Osteocyte (in vitro differentiated cells): ENCODE measurements at regions not wholly inside any gene's neighbourhood (a gene's known extent, or its start where the extent isn't known, plus 50 kb on each side); places are given as distances from the start of the nearest gene placed in this dataset.

ENCODE experiments used
- DNase-seq: peaks from one replicate; pipeline ENCODE4 v3.0.0; 2021; ENCODE audit warnings: mixed read lengths; ENCODE audit not compliant: unreplicated experiment; ENCODE audit errors: extremely low spot score
- H3K27ac Mint-ChIP-seq: one replicate; pipeline ENCODE4 v1.8.0; 2021; ENCODE audit warnings: mild to moderate bottlenecking, mixed read lengths; ENCODE audit not compliant: unreplicated experiment
- H3K27me3 Mint-ChIP-seq: one replicate; pipeline ENCODE4 v1.8.0; 2021; ENCODE audit warnings: mixed read lengths; ENCODE audit not compliant: unreplicated experiment
- H3K36me3 Mint-ChIP-seq: one replicate; pipeline ENCODE4 v1.8.0; 2021; ENCODE audit warnings: mixed read lengths; ENCODE audit not compliant: unreplicated experiment
- H3K4me1 Mint-ChIP-seq: one replicate; pipeline ENCODE4 v1.8.0; 2021; ENCODE audit warnings: mixed read lengths; ENCODE audit not compliant: unreplicated experiment
- H3K4me3 Mint-ChIP-seq: one replicate; pipeline ENCODE4 v1.8.0; 2021; ENCODE audit warnings: mild to moderate bottlenecking, moderate library complexity, mixed read lengths; ENCODE audit not compliant: unreplicated experiment
- H3K9me3 Mint-ChIP-seq: one replicate; pipeline ENCODE4 v1.8.0; 2021; ENCODE audit warnings: mixed read lengths; ENCODE audit not compliant: unreplicated experiment
- TF ChIP-seq, protein P1 (sequence below): fragments of 200-600 bp; sonication (generic); IDR thresholded peaks from 2 replicates; pipeline ENCODE4 v1.5.0; 2021; ENCODE audit warnings: antibody characterized with exemption, mild to moderate bottlenecking, moderate library complexity

DNA sequence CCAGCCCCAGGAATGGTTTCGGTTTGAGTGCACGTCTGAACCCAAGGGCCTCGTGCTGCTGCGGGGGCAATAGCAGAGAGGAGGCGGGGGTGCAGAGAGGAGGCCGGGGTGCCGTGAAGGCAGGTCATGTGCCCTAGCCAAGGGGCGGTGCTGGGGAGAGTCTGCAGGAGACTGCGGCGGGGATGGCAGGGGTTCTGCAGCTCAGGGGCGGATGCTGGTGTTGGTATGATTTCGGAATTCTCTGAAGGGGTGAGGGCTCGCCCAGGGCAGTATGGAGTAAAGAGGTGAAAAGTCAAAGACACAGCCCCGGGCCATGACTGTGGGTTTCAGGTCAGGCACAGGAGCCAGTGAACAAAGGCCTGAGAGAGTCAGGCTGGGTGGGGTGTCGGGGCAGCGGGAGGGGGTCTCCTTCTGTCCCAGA lies 186.5 kb upstream of the HDAC4 start:
- H3K4me3 Mint-ChIP-seq = no peak overlapping the region
- peaks cover 19% of the 10 kb centered on the region for H3K9me3 Mint-ChIP-seq
- H3K27ac Mint-ChIP-seq = no peak overlapping the region
- no peaks in the 10 kb centered on the region for H3K27me3 Mint-ChIP-seq
- no peaks in the 10 kb centered on the region for H3K36me3 Mint-ChIP-seq
- TF ChIP-seq, protein P1, sequence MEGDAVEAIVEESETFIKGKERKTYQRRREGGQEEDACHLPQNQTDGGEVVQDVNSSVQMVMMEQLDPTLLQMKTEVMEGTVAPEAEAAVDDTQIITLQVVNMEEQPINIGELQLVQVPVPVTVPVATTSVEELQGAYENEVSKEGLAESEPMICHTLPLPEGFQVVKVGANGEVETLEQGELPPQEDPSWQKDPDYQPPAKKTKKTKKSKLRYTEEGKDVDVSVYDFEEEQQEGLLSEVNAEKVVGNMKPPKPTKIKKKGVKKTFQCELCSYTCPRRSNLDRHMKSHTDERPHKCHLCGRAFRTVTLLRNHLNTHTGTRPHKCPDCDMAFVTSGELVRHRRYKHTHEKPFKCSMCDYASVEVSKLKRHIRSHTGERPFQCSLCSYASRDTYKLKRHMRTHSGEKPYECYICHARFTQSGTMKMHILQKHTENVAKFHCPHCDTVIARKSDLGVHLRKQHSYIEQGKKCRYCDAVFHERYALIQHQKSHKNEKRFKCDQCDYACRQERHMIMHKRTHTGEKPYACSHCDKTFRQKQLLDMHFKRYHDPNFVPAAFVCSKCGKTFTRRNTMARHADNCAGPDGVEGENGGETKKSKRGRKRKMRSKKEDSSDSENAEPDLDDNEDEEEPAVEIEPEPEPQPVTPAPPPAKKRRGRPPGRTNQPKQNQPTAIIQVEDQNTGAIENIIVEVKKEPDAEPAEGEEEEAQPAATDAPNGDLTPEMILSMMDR = no peak
- DNase-seq = no peak
- no peaks in the 10 kb centered on the region for H3K4me1 Mint-ChIP-seq

DNA sequence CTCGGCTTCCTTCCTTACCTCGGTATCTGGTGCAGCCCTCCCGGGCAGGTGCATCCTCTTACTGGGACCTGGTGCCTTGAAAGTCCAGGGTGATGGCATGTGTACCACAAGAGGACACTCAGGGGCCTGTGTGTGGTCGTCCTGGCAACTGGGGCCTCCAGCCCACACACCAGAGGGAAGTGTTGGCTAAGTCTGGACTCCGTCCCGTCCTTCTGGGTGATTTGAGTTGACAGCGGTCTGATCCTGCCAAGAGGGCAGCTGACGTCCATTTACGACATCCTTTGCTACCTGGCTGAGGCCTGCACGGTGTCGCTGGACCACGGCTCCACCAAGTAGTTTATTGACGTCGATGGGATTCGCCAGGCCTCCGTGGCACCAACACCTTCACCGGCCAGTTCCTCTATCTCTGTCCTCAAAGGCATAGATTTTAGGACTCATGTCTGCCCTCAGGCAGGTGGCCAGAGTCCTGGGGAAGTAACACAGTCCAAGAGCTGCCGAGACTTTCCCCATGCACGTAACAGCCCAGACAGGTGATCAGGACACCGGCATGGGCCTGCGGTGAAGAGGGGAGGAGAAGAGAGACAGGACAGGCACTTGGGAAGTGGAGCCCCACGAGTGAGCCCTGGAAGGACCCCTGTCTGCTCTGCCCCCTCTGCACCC lies 186.0 kb upstream of the HDAC4 start:
- Mint-ChIP-seq H3K4me3 (no peak overlapping the region), H3K4me1 (no peaks in the 10 kb centered on the region)

DNA sequence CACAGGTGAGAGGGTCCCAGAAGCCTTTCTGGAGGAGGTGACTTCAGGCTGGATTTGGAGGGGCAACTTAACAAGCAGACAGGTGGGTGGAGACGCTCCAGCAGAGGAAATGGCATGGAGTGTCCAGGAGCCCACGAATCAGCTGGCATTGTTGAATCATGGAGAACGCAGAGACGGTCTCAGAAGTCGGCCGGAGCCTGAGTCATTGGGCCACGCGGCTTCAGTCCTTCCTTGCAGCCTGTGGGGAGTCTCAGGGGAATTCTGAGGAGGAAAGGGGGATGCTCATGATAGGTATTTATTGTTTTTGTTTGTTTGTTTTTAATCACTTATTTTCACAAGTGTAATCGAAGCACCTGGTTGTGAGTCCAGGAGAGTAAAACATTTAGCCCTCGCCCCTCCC lies 184.6 kb upstream of the HDAC4 start:
- Mint-ChIP-seq H3K27me3 (no peaks in the 10 kb centered on the region), H3K4me3 (no peak overlapping the region)

More for the DNA sequence above, 186.0 kb upstream of the HDAC4 start:
- Mint-ChIP-seq H3K9me3 (peaks cover 19% of the 10 kb centered on the region), H3K27ac (no peak overlapping the region), H3K36me3 (no peaks in the 10 kb centered on the region), H3K27me3 (no peaks in the 10 kb centered on the region)
- TF ChIP-seq, protein P1 = no peak
- no peak for DNase-seq

DNA sequence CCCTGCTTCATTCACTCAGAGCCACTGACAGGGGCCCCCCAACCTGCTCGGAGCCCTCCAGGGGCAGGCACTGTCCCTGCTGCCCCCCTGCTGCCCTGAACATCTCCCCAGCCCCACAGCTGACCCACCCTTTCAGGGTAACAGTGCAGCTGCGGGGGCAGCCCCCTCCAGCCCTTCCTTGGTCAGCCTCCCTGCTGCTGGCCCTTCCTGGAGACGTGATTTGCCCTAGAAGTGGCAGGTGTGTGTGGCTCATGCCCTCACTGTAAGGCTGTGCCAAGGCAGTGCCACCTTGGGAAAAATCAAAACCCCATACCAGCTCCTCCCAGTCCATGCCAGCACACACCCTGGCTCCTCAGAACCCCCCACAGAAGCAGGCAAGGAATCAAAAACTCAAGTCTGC lies 184.2 kb upstream of the HDAC4 start:
- Mint-ChIP-seq H3K9me3 (peaks cover 9% of the 10 kb centered on the region), H3K4me1 (no peaks in the 10 kb centered on the region), H3K27ac (no peak overlapping the region), H3K27me3 (no peaks in the 10 kb centered on the region), H3K36me3 (no peaks in the 10 kb centered on the region), H3K4me3 (no peak overlapping the region)
- no peak for DNase-seq
- TF ChIP-seq, protein P1 = no peak

More for the DNA sequence above, 184.6 kb upstream of the HDAC4 start:
- H3K9me3 Mint-ChIP-seq = peaks cover 10% of the 10 kb centered on the region
- no peaks in the 10 kb centered on the region for H3K36me3 Mint-ChIP-seq
- TF ChIP-seq, protein P1 = no peak
- no peak overlapping the region for H3K27ac Mint-ChIP-seq
- DNase-seq = no peak
- H3K4me1 Mint-ChIP-seq = no peaks in the 10 kb centered on the region

DNA sequence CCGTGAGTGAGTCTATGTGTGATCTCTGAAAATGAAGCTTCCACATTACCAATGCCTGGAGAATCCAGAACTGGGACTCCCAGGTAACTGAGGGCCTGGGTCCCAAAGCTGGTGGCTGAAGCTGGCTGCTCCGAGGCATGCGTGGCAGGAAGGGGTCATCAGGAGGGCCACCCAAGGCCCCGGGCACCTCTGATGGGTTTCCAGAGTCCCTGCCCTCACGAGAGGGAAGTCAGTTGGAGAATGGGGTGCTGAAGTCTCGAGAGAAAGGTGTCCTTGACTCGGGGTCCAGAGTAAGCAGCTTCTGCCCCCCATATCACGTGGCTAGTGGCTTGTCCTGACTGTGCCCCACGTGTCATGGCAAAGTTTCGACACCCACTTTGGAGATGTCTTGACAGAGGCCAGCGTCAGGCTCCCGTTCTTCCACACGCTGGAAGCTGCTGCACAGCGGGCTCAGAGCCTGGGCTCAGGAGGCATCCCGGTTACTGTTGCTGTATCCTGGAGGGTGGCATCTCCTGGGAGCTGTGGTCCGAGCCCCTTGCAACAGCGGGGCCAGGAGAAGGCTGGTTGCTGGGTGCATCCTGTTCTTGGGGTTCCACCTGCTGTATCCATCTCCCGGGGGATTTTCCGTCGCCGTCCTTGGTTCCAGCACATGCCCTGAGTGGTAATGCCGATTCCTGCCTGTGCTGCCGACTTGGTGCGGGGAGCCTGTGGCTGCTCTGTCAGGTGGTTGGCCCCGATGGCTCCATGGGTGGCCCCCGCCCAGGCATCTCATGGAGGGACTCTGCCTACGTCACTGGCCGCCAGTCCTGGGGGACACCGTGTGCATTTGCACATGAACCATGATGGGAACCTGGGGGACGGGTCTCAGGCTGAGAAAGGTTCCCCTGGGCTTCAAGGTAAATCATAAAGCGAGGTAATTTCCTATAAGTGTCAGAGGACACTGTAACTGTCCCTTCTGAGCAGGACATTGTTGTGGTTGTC lies 183.3 kb upstream of the HDAC4 start:
- H3K27me3 Mint-ChIP-seq = no peaks in the 10 kb centered on the region
- no peak for DNase-seq
- H3K4me3 Mint-ChIP-seq = no peak overlapping the region
- H3K36me3 Mint-ChIP-seq = no peaks in the 10 kb centered on the region
- H3K27ac Mint-ChIP-seq = no peak overlapping the region
- TF ChIP-seq, protein P1 = no peak
- H3K4me1 Mint-ChIP-seq = no peaks in the 10 kb centered on the region
- H3K9me3 Mint-ChIP-seq = peaks cover 9% of the 10 kb centered on the region
